Thyroid gland (tissue), 4 donors: ENCODE measurements at regions not wholly inside any gene's neighbourhood (a gene's known extent, or its start where the extent isn't known, plus 50 kb on each side); places are given as distances from the start of the nearest gene placed in this dataset.

ENCODE experiments used
- CTCF ChIP-seq, 6 experiments: fragments of 200-600 bp in 3 of 6; fragments of 450-650 bp in 3 of 6; sonication (generic) in 3 of 6; IDR thresholded peaks; one replicate each; pipeline ENCODE4 v1.5.1; 2016 to 2019; ENCODE audit warnings: antibody characterized with exemption in 6 of 6, mild to moderate bottlenecking in 2 of 6, inconsistent platforms in 1 of 6, moderate library complexity in 1 of 6
- POLR2A ChIP-seq, 2 donors: fragments of 450-650 bp; IDR thresholded peaks; one replicate each; pipeline ENCODE4 v1.6.1; 2017; ENCODE audit warnings: antibody characterized with exemption in 2 of 2, mild to moderate bottlenecking in 2 of 2, moderate library complexity in 1 of 2

DNA sequence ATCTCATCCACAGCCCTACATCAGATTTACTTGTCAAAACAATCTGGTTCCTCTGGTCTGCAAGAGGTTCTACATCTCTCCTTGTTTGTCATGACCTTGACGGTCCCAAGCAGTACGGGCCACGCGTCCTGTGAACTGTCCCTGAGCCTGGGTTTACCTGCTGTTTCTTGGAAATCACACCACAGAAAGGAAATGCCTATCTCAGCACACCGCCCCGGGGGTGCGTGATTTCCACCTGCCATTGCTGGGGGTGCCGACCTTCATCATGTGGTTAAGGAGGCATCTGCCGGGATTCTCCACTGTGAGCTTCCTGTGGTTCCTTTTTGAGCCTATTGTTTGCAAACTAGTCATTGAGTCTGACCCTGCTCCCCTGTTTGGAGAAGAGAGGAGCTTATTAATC, 1363.4 kb downstream of the BRD1 start:
- TF ChIP-seq POLR2A (IDR thresholded peaks at IDR 0.05) (no peak), CTCF (IDR thresholded peaks at IDR 0.05) (no peak)
